ENCODE measurements at regions not wholly inside any gene's neighbourhood (a gene's known extent, or its start where the extent isn't known, plus 50 kb on each side); places are given as distances from the start of the nearest gene placed in this dataset.

DNA sequence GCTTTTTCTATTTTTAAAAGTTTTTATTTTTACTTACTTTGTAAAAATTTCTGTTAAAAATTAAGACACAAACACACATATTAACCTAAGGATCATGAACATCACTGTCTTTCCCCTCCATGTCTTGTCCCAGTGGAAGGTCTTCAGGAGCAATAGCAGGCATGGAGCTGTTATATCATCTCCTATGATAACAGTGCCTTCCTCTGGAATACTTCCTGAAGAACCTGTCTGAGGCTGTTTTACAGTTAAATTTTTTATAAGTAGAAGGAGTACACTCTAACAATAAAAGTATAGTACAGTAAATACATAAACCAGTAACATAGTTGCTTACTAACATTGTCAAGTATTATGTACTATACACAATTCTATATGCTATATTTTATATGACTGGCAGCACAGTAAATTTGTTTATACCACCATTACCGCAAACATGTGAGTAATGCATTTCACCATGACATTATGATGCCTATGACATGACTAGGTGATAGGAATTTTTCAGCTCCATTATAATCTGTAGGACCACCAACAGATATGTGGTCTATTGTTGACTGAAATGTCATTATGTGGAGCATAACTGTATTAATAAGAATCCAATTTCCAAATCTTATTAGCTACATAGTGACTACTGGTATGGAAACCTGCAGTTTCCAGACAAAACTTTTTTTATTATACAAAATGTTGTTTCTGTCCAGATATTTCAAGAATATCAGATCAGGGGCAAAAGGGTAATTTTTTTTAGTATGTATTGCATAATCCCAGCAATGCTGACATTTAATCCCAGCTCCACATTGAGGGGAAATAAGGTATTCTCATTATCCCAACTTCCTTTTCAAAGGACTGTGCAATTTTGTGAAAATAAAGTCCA is 337.2 kb upstream of the SLC39A10 start:
- DNase-seq, result no peak
- H3K27ac ChIP-seq, result no peak overlapping the region
- intact Hi-C loops (cut with DNase I), result no loop called here
- H3K4me1 ChIP-seq, result no peaks in the 10 kb centered on the region
- H3K4me3 ChIP-seq (replicated peaks in 1 of 3), result no peak overlapping the region
- TF ChIP-seq, protein P1, sequence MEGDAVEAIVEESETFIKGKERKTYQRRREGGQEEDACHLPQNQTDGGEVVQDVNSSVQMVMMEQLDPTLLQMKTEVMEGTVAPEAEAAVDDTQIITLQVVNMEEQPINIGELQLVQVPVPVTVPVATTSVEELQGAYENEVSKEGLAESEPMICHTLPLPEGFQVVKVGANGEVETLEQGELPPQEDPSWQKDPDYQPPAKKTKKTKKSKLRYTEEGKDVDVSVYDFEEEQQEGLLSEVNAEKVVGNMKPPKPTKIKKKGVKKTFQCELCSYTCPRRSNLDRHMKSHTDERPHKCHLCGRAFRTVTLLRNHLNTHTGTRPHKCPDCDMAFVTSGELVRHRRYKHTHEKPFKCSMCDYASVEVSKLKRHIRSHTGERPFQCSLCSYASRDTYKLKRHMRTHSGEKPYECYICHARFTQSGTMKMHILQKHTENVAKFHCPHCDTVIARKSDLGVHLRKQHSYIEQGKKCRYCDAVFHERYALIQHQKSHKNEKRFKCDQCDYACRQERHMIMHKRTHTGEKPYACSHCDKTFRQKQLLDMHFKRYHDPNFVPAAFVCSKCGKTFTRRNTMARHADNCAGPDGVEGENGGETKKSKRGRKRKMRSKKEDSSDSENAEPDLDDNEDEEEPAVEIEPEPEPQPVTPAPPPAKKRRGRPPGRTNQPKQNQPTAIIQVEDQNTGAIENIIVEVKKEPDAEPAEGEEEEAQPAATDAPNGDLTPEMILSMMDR (IDR thresholded peaks at IDR 0.05), result no peak
- TF ChIP-seq POLR2A (IDR thresholded peaks at IDR 0.05), result no peak
- no peaks in the 10 kb centered on the region for H3K36me3 ChIP-seq
- 0% methylated on average over 1 of the region's 1 CpG for WGBS, 2 donors
- no peaks in the 10 kb centered on the region for H3K27me3 ChIP-seq
- H3K9me3 ChIP-seq, result no peaks in the 10 kb centered on the region

DNA sequence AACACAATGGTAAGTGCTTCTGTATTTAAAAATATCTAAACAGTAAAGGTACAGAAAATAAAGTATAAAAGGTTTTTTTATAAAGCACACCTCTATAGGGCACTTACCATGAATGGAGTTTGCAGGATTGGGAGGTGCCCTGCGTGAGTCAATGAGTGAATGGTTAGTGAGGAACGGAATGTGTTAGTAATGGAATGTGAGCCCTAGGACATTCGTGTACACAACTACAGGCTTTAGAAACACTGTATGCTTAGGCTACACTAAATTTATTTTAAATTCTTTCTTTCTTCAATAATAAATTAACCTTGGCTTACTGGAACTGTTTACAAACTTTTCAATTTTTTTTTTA is 337.9 kb upstream of the SLC39A10 start:
- H3K27me3 ChIP-seq, result no peaks in the 10 kb centered on the region
- no peak overlapping the region for H3K27ac ChIP-seq
- H3K9me3 ChIP-seq, result no peaks in the 10 kb centered on the region
- no peaks in the 10 kb centered on the region for H3K36me3 ChIP-seq
- H3K4me3 ChIP-seq (replicated peaks in 1 of 3), result no peak overlapping the region
- intact Hi-C loops (cut with DNase I), result no loop called here
- H3K4me1 ChIP-seq, result no peaks in the 10 kb centered on the region
- 50 to 56% methylated on average over 3 of the region's 3 CpGs for WGBS, 2 donors
- no peak for DNase-seq
- no peak for TF ChIP-seq POLR2A (IDR thresholded peaks at IDR 0.05)
- TF ChIP-seq, protein P1 (IDR thresholded peaks at IDR 0.05), result no peak

DNA sequence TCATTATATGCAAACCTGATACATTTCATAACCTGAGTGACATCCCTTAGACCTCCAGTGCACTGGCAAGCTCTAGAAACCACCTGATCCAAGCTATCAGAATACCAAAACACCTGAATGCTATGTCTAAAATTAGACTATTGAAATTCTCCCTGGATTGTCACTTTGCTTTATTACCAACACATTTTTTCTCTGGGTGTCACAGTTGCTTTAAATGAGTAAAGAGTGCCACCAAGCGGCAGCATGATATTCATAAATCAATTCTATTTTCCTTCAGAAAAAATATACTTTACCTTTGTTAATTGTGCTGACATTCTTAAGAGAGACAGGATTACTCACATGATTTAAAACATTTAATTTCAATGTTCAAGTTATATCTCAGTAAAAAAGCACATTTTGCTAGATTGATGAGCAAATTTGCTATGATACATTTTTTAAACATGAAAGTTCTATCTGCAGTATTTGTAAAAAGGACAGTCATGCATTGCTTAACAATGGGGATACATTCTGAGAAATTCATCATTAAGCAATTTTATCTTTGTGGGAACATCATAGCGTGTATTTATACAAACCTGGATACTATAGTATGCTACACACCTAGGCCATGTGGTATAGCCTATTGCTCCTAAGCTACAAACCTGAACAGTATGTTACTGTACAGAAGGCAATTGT is 338.4 kb upstream of the SLC39A10 start:
- intact Hi-C loops (cut with DNase I), result no loop called here
- no peak overlapping the region for H3K27ac ChIP-seq
- no peaks in the 10 kb centered on the region for H3K9me3 ChIP-seq
- no peaks in the 10 kb centered on the region for H3K27me3 ChIP-seq
- no peak overlapping the region for H3K4me3 ChIP-seq (replicated peaks in 1 of 3)
- DNase-seq, result peak; percentile 15 to 18
- no peak for TF ChIP-seq POLR2A (IDR thresholded peaks at IDR 0.05)
- TF ChIP-seq, protein P1 (IDR thresholded peaks at IDR 0.05), result peak in 3 of 6 experiments; percentile 52 to 65 (median 61)
- WGBS, 2 donors, result 10% methylated on average over 2 of the region's 2 CpGs
- no peaks in the 10 kb centered on the region for H3K36me3 ChIP-seq
- no peaks in the 10 kb centered on the region for H3K4me1 ChIP-seq

DNA sequence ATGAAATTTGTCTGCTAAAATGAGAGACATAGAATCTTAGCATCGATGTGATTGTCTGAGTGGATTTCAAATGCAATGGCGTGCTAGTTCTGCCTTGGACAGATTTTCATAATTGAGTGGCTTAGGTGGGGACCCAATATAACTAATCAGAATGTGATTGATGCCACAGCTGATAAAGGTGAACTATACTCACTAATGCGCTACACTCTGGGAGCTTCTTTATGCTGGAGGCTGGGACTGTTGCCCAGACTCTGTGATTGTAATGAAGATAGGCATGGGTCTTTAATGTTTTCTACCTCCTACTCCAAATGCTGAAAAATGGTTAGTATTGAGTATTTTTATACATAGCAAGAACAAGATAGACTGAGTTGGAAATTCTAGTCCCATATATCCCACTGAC is 339.5 kb upstream of the SLC39A10 start:
- Histone ChIP-seq H3K4me3 (replicated peaks in 1 of 3) (no peak overlapping the region), H3K36me3 (no peaks in the 10 kb centered on the region), H3K4me1 (no peaks in the 10 kb centered on the region), H3K27ac (no peak overlapping the region), H3K27me3 (no peaks in the 10 kb centered on the region), H3K9me3 (no peaks in the 10 kb centered on the region)
- intact Hi-C loops (cut with DNase I), result no loop called here
- DNase-seq, result no peak
- WGBS, 2 donors, result 81 to 90% methylated on average over 3 of the region's 3 CpGs
- no peak for TF ChIP-seq POLR2A (IDR thresholded peaks at IDR 0.05)
- TF ChIP-seq, protein P1 (IDR thresholded peaks at IDR 0.05), result no peak

DNA sequence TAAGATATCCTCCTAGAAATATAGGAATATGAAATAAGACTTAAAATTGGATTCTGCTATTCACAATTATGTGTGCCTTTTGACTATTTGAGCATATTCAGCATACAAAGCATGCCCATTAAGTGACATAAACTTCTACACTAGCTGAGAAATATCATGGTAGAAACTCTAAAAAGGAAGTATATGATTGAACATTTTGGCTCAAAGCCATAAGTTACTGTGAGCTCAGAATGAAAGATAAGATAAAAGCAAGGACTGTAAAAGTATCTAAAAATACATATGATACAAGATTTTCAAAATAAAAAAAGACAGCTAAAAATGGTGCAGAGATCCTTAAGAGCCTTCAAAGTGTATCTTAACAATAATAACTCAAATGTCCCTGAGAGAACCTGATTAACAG is 340.5 kb upstream of the SLC39A10 start:
- intact Hi-C loops (cut with DNase I), result no loop called here
- H3K4me3 ChIP-seq (replicated peaks in 1 of 3), result no peak overlapping the region
- no peak for DNase-seq
- H3K27ac ChIP-seq, result no peak overlapping the region
- no peaks in the 10 kb centered on the region for H3K4me1 ChIP-seq
- no peaks in the 10 kb centered on the region for H3K27me3 ChIP-seq
- no peaks in the 10 kb centered on the region for H3K36me3 ChIP-seq
- H3K9me3 ChIP-seq, result no peaks in the 10 kb centered on the region
- TF ChIP-seq, protein P1 (IDR thresholded peaks at IDR 0.05), result no peak
- TF ChIP-seq POLR2A (IDR thresholded peaks at IDR 0.05), result no peak
